Left lobe of liver (tissue), 2 donors: ENCODE measurements at regions not wholly inside any gene's neighbourhood (a gene's known extent, or its start where the extent isn't known, plus 50 kb on each side); places are given as distances from the start of the nearest gene placed in this dataset.
"Not testable (repeated sequence)": the region's sequence is repeated elsewhere in the genome, so short reads cannot be mapped to it uniquely, and the experiment has no call there.

Source experiments
- ATAC-seq: fragments of 200-7000 bp; cut with Tn5 transposase; one replicate; pipeline ENCODE4 v1.9.1; 2020; ENCODE audit warnings: mild to moderate bottlenecking, moderate library complexity
- DNase-seq: peaks from one replicate; pipeline ENCODE4 v3.0.0-alpha.2; 2020; ENCODE audit warnings: low spot score
- donor health status: DM: no; HTN: no; CAD: no; lungs with moderate emphysema.
- donor health status: DM: no; HTN: yes; CAD: no.

GRCh38 chr6:114733596-114733995 is 390.8 kb upstream of the HS3ST5 start:
- DNase-seq (no peak), ATAC-seq (no peak)

GRCh38 chr6:114718716-114719270 is 376.0 kb upstream of the HS3ST5 start:
- no peak for ATAC-seq
- no peak for DNase-seq

DNA sequence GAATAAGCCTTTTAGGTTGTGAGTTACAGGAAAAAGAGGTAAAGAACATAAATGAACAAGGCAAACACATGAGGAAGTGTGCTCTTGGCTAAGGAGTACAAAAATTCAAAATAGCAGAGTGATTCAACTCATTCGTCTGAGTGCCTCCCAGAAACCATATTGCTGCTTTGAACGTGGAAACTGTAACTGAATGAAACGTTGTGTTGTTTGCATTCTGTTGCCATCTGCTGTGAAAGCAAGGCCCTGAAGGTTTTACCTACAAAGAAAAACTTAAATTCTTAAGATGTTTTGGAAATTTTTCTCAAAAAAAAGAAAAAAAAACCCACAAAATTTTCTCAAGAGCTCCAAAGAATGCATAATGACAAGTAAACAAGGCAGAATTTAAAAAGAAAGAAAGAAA is 375.4 kb upstream of the HS3ST5 start:
- DNase-seq, result no peak
- no peak for ATAC-seq

DNA sequence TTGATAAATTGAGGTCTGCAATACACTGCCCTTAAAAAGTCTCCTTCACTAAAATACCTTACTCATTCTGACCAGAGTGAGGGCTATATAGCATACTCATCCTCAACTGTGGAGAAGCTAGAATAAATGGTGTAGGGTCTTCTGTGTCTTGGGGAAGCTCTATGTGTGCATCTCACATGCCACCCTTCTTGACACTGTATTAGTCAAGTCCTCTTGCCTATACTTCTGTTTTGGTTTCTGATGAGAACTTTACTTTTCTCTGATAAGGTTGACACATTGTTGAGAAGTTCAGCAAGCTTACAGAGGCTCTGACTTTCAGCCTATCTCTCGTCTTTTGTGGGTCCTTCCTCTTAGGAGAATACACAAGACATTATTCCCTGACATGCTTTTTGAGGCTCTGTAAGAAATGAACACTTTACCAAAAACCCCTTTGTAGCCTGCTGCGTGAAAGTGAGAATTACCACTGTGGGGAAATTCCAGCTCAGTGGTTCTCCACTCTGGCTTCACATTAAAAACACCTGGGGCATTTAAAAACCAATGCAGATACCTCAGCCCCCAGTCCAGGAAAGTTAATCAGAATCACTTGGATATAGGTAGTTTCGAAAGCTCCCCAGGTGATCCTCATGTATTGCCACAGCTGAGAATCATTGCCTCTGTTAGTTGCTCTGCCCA is 372.1 kb upstream of the HS3ST5 start:
- ATAC-seq, result no peak
- no peak for DNase-seq

GRCh38 chr6:114713690-114714089 is 370.9 kb upstream of the HS3ST5 start:
- ATAC-seq, result no peak
- DNase-seq, result no peak

GRCh38 chr6:114712129-114712662 is 369.4 kb upstream of the HS3ST5 start:
- DNase-seq, result no peak
- no peak for ATAC-seq

- ATAC-seq, result no peak
- DNase-seq, result no peak
These were observed 364.3 kb upstream of the HS3ST5 start for GRCh38 chr6:114707081-114707620.

- ATAC-seq, result no peak
- DNase-seq, result no peak
These were observed 347.8 kb upstream of the HS3ST5 start for GRCh38 chr6:114690625-114691024.

GRCh38 chr6:114659513-114659912 is 316.7 kb upstream of the HS3ST5 start:
- ATAC-seq, result no peak
- DNase-seq, result no peak

DNA sequence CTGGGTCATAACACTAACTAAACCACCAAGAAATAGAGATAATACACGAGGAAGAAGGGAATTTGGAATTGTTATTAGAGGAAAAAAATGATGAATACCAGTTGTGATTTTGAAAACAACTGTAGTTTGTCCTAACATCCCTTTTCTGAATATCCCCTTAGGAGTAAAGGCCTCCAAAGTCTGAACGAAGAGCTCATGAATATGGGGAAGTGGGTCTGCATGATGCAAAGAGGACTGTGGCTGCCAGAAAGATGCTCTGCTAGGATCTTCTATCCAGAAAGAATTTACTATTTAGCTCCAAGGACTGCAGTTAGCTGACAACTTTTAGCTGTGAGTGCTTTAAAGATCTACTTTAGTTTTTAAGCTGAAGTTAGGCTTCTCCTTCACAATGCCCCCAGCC is 308.8 kb upstream of the HS3ST5 start:
- DNase-seq (no peak), ATAC-seq (no peak)

- no peak for ATAC-seq
These were observed 308.1 kb upstream of the HS3ST5 start for GRCh38 chr6:114650891-114651290.

DNA sequence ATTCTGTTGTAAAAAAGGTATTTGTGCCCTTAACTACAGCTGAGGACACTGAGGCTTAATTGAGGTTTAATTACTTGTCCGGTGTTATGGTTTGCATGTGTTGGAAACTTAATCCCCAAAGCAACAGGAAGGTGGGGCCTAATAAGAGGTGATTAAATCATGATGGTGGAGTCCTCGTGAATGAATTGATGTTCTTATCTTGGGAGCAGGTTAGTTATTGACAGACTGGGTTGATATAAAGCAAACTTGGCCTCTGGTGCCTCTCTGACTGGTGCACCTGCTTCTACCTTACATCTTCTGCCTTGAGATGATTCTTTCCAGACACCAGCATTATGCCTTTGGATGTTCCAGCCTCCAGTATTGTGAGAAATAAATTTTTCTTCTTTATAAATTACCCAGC is 306.5 kb upstream of the HS3ST5 start:
- no peak for ATAC-seq
- no peak for DNase-seq

More at GRCh38 chr6:114650891-114651290, 308.1 kb upstream of the HS3ST5 start:
- DNase-seq, result no peak

- ATAC-seq, result no peak
These were observed 306.0 kb upstream of the HS3ST5 start for GRCh38 chr6:114648847-114649246.

GRCh38 chr6:114638341-114638740 is 295.5 kb upstream of the HS3ST5 start:
- ATAC-seq, result no peak
- DNase-seq, result no peak

More at GRCh38 chr6:114648847-114649246, 306.0 kb upstream of the HS3ST5 start:
- DNase-seq, result no peak

DNA sequence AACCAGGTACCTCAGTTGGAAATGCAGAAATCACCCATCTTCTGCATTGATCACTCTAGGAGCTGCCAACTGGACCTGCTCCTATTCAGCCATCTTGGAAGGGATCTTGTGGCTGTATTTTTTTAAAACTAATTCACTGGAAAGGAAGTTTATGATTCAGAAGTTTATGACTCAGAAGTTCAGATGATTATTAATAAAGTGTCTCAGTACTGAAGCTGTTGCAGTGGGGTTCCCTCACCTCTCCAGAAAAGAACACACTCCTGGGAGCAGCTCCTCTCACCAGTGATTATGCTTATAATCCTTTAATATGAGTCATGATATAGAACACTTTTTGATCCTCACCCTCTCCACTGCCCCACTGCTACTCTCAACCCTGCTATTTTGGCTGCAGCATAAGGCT is 291.2 kb upstream of the HS3ST5 start:
- ATAC-seq, result no peak
- DNase-seq, result no peak

GRCh38 chr6:114626226-114626625 is 283.4 kb upstream of the HS3ST5 start:
- DNase-seq, ATAC-seq: not testable (repeated sequence)

GRCh38 chr6:114619621-114620200 is 276.9 kb upstream of the HS3ST5 start:
- DNase-seq (no peak), ATAC-seq (no peak)

DNA sequence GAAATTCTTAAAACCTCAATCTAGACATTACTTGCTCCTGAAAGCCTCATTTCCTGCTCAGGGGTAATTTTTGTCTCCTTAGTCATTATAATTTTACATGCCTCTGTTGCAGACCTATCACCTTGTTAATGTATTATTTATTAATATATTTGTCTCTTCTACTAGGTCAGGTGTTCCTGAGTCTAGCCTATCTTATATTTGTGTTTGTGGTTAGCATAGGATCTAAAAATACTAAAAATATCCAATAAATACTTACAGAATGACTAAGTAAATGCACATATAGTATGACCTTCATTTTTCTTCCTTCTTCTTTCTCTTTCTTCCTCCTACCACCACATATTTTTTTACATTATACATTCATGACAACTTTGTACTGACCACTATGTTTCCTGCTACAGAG is 268.9 kb upstream of the HS3ST5 start:
- no peak for ATAC-seq
- DNase-seq, result no peak

DNA sequence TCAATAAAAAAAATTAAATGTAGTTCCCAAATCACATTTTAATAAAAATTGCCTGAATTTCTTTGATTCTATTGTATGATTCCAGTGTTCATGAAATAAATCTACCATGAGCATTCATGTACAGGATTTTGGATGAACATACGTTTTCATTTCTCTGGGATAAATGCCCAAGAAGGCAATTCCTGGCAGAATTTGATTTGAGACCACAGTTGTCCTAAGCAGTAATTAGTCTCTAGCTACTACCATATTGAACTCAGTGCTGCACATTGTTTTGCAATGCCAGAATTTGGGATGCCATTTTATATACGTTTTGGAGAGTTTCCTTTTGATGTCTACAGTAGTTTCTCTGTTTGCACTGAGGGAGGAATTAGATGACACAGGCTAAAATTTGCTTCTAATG is 265.3 kb upstream of the HS3ST5 start:
- ATAC-seq, result no peak
- DNase-seq, result no peak

DNA sequence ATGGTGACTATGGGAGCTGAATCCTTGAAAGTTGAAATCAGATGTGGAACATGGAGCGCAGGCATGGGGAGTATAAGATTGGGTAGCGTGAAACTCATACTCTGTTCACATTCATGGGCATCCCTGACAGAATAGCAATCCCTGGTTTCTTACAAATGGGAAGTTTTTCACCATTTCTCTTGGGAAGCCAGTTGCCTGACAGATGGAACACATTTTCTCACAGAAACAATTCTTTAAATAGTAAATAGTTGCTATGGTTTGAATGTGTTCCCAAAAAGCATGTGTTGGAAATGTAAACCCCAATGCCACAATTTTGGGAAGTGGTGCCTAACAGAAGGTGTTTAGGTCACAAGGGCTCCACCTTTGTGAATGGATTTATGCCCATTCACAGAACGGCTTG is 262.8 kb upstream of the HS3ST5 start:
- ATAC-seq, result no peak
- no peak for DNase-seq

DNA sequence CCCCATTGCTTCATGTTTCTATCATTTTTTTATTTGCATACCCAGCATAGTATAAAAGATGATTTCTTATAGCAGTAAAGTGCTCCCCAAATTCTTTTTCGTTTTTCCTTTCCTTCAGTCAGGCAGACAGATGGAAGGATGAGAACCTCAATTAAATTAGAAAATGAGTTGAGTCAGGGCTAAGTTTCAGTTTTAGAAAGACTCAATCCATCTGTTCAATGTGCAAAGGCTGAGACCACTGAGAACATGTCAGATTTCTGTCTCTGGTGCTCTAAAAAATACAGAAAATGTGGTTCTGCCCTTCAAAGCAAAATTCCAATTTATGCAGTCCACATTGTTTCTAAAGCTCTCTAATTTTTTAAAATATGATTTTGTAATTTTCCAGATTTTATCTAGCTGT is 257.6 kb upstream of the HS3ST5 start:
- DNase-seq, result no peak
- no peak for ATAC-seq

GRCh38 chr6:114595591-114595990 is 252.8 kb upstream of the HS3ST5 start:
- DNase-seq (no peak), ATAC-seq (no peak)
